Psoas muscle (tissue), 7 donors: ENCODE measurements at regions not wholly inside any gene's neighbourhood (a gene's known extent, or its start where the extent isn't known, plus 50 kb on each side); places are given as distances from the start of the nearest gene placed in this dataset.

Experiments used
- ATAC-seq, 4 donors: fragments of 200-7000 bp; cut with Tn5 transposase; one replicate each; pipeline ENCODE4 v1.9.1; 2020; ENCODE audit warnings: moderate library complexity in 3 of 4, mild to moderate bottlenecking in 2 of 4
- DNase-seq, 2 donors: peaks; one replicate each; pipeline ENCODE4 v3.0.0-alpha.2; 2020
- H3K27ac ChIP-seq: fragments of 200-600 bp; one replicate; pipeline ENCODE4 v1.8.0; 2022
- H3K27me3 ChIP-seq, 3 donors: fragments of 200-600 bp in 1 of 3; one replicate each; pipeline versions ENCODE4 v1.6.1 to v1.8.0; 2013 to 2022; ENCODE audit warnings: low read length in 2 of 3, mild to moderate bottlenecking in 2 of 3, moderate library complexity in 1 of 3; ENCODE audit not compliant: insufficient read depth in 3 of 3
- H3K36me3 ChIP-seq, 2 donors: fragments of 200-600 bp in 1 of 2; one replicate each; pipeline versions ENCODE4 v1.6.1 to v1.8.0; 2013 to 2022; ENCODE audit warnings: low read depth in 1 of 2, mild to moderate bottlenecking in 1 of 2, moderate library complexity in 1 of 2; ENCODE audit not compliant: insufficient read depth in 1 of 2
- H3K4me1 ChIP-seq: fragments of 200-600 bp; one replicate; pipeline ENCODE4 v1.8.0; 2022
- H3K4me3 ChIP-seq: fragments of 200-600 bp; one replicate; pipeline ENCODE4 v1.8.0; 2022; ENCODE audit warnings: mild to moderate bottlenecking
- H3K9me3 ChIP-seq: fragments of 200-600 bp; one replicate; pipeline ENCODE4 v1.8.0; 2022
- CTCF ChIP-seq: fragments of 200-600 bp; IDR thresholded peaks from one replicate; pipeline ENCODE4 v1.8.0; 2022; ENCODE audit warnings: antibody characterized with exemption
- WGBS, 3 donors: extraction: QIAGEN DNeasy Blood & Tissue Kit; methylation state at CpG; one replicate each; pipeline versions ENCODE4 v1.1.6 to v1.1.7; 2013; 5-methylcytosine and 5-hydroxymethylcytosine counted together
- intact Hi-C, 2 donors: fragments of 100-400 bp; cut with DNase I; formaldehyde crosslinking; loops; one replicate each; pipeline versions ENCODE4 v1.11.0 to v1.14.2; 2022
- donor health status: healthy with polysubstance abuse.
- donor health status: DM: no; HTN: no; CAD: no; lungs with moderate emphysema.
- donor health status: Bipolar disorder and iron deficiency.
- donor health status: healthy.
- donor health status: DM: yes; HTN: yes; CAD: no.
- donor health status: DM: no; HTN: no; CAD: no.
- donor health status: DM: yes; HTN: yes; CAD: no.

GRCh38 chr9:78544230-78544629, 247.3 kb downstream of the PSAT1 start:
- no peak overlapping the region for H3K27ac ChIP-seq
- intact Hi-C loops: no loop called here
- DNase-seq: no peak

GRCh38 chr9:78547831-78548230, 250.9 kb downstream of the PSAT1 start:
- Histone ChIP-seq H3K27ac (no peak overlapping the region), H3K9me3 (no peaks in the 10 kb centered on the region), H3K36me3 (no peaks in the 10 kb centered on the region), H3K27me3 (no peaks in the 10 kb centered on the region), H3K4me3 (no peak overlapping the region), H3K4me1 (no peaks in the 10 kb centered on the region)
- DNase-seq (no peak), ATAC-seq (no peak)
- intact Hi-C loops: no loop called here
- TF ChIP-seq CTCF: no peak
- WGBS, 3 donors: 88 to 90% (median 89%) methylated on average over 1 of the region's 1 CpG

More at GRCh38 chr9:78544230-78544629, 247.3 kb downstream of the PSAT1 start:
- Histone ChIP-seq H3K9me3 (no peaks in the 10 kb centered on the region), H3K36me3 (no peaks in the 10 kb centered on the region), H3K4me1 (peaks cover 10% of the 10 kb centered on the region), H3K27me3 (no peaks in the 10 kb centered on the region), H3K4me3 (no peak overlapping the region)
- ATAC-seq: no peak
- 68 to 71% (median 71%) methylated on average over 5 of the region's 5 CpGs for WGBS, 3 donors
- no peak for TF ChIP-seq CTCF

GRCh38 chr9:78548670-78549069, 251.7 kb downstream of the PSAT1 start:
- no peaks in the 10 kb centered on the region for H3K27me3 ChIP-seq
- intact Hi-C loops: no loop called here
- H3K9me3 ChIP-seq: no peaks in the 10 kb centered on the region
- no peak overlapping the region for H3K27ac ChIP-seq
- no peaks in the 10 kb centered on the region for H3K36me3 ChIP-seq
- no peak for DNase-seq
- 21 to 29% (median 21%) methylated on average over 3 of the region's 3 CpGs for WGBS, 3 donors
- no peak overlapping the region for H3K4me3 ChIP-seq
- ATAC-seq: peak in 3 of 4 donors; percentile 66 to 82 (median 81)
- no peak for TF ChIP-seq CTCF
- no peaks in the 10 kb centered on the region for H3K4me1 ChIP-seq

GRCh38 chr9:78549711-78550110, 252.8 kb downstream of the PSAT1 start:
- no peak overlapping the region for H3K4me3 ChIP-seq
- intact Hi-C loops: no loop called here
- no peaks in the 10 kb centered on the region for H3K36me3 ChIP-seq
- H3K4me1 ChIP-seq: no peaks in the 10 kb centered on the region
- DNase-seq (no peak), ATAC-seq (no peak)
- 48 to 65% (median 53%) methylated on average over 3 of the region's 3 CpGs for WGBS, 3 donors
- no peak for TF ChIP-seq CTCF
- no peaks in the 10 kb centered on the region for H3K9me3 ChIP-seq
- no peaks in the 10 kb centered on the region for H3K27me3 ChIP-seq
- no peak overlapping the region for H3K27ac ChIP-seq

- TF ChIP-seq CTCF: no peak
- Histone ChIP-seq H3K4me1 (no peaks in the 10 kb centered on the region), H3K27me3 (no peaks in the 10 kb centered on the region), H3K4me3 (no peak overlapping the region), H3K27ac (no peak overlapping the region), H3K9me3 (no peaks in the 10 kb centered on the region), H3K36me3 (no peaks in the 10 kb centered on the region)
- DNase-seq: no peak
- intact Hi-C loops: no loop called here
- 3 to 22% (median 18%) methylated on average over 1 of the region's 1 CpG for WGBS, 3 donors
- ATAC-seq: no peak
These were observed 255.9 kb downstream of the PSAT1 start for GRCh38 chr9:78552802-78553201.
